ENCODE measurements at regions not wholly inside any gene's neighbourhood (a gene's known extent, or its start where the extent isn't known, plus 50 kb on each side); places are given as distances from the start of the nearest gene placed in this dataset.

GRCh38 chr9:27847380-27847779 lies 274.1 kb upstream of the C9orf72 start:
- no peak for TF ChIP-seq EZH2 (IDR thresholded peaks at IDR 0.05)
- TF ChIP-seq CTCF (IDR thresholded peaks at IDR 0.05): no peak

All from neural progenitor cell (in vitro differentiated cells).